ENCODE measurements at regions not wholly inside any gene's neighbourhood (a gene's known extent, or its start where the extent isn't known, plus 50 kb on each side); places are given as distances from the start of the nearest gene placed in this dataset.

- no peak for DNase-seq
These were observed 496.0 kb downstream of the MIAT start for GRCh38 chr22:27153386-27153785.

GRCh38 chr22:27154717-27155116 is 497.3 kb downstream of the MIAT start:
- no peak for DNase-seq

- no peak for DNase-seq
These were observed 499.6 kb downstream of the MIAT start for GRCh38 chr22:27156821-27157489.

- no peak for DNase-seq
These were observed 500.4 kb downstream of the MIAT start for GRCh38 chr22:27157666-27158370.

DNA sequence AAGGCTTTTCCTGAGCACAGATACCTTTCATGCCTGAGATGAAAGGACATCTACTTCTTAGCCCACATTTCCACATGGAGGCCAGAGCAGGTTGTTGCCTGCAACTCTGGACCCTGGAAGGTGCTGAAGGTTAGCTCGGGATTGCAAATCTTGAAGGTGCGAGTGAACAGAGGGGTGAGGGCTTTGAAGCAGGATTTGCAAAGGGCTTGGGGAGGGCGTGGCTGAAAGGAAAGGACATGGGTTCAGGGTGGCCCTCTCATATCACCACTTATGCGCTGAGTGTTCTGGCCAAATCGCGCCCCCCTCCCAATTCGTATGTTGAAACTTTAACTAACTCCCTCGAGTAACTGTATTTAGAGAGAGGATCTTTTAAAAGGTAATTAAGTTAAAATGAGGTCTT is 501.6 kb downstream of the MIAT start:
- no peak for DNase-seq

GRCh38 chr22:27159716-27160295 is 502.4 kb downstream of the MIAT start:
- DNase-seq: no peak

DNA sequence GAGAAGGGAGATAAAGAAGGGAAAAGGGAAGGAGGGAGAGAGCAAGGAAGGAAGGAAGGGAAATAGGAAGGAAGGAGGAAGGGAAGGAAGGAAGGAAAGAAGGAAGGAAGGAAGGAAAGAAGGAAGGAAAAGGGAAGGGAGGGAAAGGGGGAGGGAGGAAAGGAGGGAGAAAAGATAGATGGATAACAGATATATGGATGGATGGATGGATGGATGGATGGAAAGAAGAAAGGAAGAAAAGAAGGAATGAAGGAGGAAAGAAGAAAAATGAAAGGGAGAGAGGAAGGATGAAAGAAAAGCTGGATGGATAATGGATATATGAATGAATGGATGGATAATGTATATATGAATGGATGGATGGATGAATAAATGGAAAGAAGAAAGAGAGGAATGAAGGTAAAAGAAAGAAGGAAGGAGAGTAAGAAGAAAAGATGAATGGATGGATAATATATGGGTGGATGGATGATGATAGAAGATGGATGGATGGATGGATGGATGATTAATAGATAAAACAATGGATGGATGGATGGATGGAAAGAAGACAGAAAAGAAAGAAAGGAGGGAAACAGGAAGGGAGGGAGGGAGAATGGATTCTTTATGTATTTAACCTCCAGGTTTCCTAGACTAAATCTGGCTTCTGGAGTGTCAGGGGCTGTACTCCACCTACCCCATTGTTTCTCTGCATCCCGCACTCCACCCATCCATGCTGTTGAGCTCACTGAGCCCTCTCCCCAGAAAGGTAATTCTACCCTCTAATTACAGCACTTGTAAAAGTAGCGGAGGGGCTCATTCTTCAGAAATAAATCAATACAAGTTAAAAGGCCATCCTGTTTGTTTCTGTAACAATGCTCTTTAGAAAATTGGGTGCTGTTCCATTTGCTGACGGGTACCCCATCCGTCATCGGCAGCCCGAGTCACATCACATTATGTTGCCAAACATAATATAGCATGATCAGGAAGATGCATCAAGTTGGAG is 506.1 kb downstream of the MIAT start:
- no peak for DNase-seq

DNA sequence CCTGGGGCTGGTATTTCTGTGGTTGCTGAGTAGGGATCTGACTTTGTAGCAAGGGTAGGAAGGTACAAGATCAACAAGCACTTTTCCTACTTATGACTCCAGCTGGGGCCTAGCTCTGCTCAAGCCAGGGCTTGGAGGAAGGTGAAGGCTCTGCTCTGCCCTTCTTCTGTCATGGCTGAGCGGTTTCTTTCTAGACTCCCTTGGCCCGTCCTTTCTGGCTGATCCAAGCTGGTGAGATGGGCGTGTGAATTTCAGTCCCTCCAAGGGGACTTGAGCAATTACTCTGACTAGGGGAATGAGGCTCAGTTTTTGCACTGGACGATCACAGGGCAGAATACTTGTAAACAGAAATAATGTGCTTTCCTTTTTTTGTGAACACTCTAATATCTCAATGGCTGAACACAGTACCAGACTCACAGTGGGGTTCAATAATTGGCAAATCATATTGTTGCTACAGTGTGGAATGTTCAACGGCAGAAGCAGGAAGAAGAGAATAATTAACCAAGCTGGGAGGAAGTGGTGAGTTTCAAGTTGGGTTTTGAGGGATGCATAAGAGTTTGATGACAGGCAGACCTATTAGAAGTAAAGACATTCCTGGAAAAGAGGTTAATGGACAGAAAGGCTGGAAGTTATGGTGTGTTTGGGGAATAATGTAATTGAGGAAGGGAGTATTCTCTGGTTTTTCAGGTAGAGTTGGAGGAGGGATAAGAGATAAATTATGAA is 507.6 kb downstream of the MIAT start:
- no peak for DNase-seq

DNA sequence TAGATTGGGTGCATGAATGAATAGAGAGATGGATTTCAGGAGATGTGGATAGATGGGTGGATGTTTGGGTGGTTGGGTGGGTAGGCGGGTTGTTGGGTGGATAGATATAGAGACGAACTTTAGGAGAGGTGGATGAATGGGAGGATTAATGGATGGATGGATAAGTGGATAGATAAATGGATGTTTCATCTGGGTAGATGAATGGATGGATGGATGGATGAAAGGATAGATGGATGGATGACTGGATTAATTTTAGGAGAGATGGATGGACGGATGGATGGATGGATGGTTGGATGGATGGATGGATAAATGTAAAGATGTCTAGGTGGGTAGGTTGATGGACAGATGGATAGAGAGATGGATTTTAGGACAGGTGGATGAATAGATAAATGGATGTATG is 511.3 kb downstream of the MIAT start:
- DNase-seq: no peak

- DNase-seq: no peak
These were observed 513.1 kb downstream of the MIAT start for GRCh38 chr22:27170491-27170890.

- no peak for DNase-seq
These were observed 513.8 kb downstream of the MIAT start for GRCh38 chr22:27171212-27171611.

DNA sequence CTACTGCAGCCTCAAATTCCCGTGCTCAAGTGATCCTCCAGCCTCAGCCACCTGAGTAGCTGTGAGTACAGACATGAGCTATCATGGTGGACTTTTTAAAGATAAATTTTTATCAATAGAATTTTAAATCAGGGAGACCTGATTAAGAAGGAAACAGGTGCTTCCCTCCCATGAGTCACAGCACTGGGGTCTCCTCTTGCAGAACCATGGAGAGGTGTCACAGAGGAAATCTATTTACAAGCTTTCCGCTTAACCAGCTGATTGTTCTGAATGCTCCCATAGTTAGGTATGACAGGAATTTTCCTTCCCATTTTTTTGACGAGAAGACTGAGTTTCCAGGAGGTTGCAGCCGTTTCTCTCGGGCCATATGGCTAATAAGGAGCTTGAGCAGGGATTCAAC is 516.1 kb downstream of the MIAT start:
- no peak for DNase-seq

- no peak for DNase-seq
These were observed 517.8 kb downstream of the MIAT start for GRCh38 chr22:27175021-27175838.

- no peak for DNase-seq
These were observed 518.6 kb downstream of the MIAT start for GRCh38 chr22:27175974-27176373.

DNA sequence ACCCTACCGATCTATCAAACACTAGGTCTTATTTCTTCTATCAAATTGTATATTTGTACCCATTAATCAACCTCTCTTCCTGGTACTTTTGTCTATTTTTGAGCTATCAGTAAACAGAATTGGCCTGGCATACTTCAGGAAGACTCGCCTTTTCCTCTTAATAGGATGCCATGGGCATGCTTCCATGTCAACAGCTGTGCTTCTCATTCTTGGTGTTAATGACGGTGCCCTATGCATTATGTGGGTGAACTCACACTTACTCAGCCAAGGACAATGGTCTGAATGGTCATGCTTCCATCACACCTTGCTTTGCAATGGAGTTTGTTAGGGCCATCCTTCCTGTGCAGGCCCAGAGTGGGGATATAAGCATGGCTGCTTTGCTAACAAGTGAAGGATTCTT is 521.8 kb downstream of the MIAT start:
- no peak for DNase-seq

- DNase-seq: no peak
These were observed 524.1 kb downstream of the MIAT start for GRCh38 chr22:27181537-27181936.

DNA sequence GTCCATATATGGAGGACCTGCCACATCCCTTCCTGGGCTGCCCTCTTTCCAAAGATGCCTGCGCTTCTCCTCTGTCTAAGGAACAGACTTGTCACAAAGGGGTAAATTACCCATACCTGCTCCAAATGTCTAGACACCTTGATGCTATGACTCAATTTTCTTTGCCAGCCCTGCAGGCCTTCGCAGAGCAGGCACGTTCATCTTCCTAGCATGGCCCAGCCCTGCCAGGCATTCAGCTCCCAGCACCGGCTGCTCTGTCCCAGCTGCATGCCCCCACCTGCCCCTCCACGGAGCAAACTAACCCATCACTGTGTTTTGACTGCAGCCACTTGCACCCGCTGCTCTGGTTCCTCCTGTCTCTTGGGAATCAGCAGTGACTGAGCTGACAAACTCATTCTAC is 526.1 kb downstream of the MIAT start:
- DNase-seq: no peak

DNA sequence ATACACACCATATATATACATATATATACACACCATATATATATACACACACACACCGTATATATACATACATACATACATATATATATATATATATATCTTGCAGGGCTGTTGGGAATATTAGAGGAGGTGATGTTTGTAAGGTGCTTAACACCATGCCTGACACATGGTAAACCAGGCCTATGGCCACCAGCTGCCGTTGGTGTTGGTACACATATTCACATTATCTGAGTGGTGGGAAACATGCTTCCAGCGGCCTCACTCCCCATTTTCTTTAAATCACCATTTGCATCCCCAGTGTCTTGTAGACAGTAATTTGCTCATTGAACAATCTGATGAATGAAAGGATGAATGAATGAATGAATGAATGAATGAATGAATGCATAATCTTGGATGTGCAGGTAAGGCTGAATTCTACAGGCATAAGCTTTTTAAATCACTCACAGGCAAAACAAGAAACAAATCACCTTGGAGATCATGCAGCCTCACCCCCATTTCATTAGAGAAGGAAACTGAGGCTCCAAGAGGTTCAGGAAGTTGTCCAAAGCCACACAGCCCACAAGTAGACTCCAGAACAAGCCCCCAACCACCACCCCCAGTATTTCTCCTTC is 527.8 kb downstream of the MIAT start:
- no peak for DNase-seq

DNA sequence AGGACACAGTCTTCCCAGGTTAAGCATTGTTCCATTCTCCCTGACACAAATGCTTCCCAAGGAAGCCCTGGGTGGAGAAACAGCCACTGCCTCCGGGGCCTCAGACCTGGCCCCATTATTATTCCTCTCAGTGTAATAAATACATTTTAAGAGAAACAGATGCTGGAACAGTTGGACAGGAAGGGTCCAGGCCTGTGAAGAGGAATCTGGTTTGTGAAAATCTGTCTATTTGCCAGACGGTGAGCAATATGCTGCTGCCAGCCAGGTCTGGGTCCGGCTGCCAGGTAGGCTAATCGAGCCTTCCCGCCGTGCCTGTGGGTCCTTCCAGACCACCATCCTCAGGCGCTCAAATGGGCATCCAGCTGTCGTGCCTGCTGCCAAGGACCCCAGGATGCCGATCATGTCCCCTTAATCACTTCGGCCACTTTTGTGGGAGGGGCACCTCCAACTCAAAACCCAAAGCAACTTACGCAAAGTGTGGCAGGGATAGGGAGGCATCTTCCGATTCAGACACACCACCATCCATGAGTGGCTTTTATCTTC is 528.4 kb downstream of the MIAT start:
- no peak for DNase-seq

DNA sequence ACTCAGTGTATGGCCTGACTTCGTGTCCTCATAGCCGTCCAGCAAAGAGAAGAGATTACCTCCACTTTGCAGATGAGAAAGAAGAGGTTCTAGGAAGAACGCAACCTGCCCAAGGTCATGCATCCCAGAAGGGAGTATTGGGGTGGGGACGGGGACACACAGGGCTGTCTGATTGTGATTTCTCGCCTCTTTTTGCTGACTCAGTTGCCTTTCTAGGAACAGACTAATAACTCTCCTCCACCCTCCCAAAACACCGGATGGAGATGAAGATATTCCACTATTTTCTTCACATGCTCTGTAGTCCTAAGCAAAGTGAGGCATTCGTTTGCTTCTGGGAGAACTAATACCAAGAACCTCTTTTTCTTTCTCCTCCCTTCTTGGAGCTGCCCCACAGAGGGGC is 529.3 kb downstream of the MIAT start:
- DNase-seq: no peak

Measured in NCI-H2081 treated with DMSO at 0.1 percent for 48 hours (cell line).